ENCODE measurements at regions not wholly inside any gene's neighbourhood (a gene's known extent, or its start where the extent isn't known, plus 50 kb on each side); places are given as distances from the start of the nearest gene placed in this dataset.
"Not testable (repeated sequence)": the region's sequence is repeated elsewhere in the genome, so short reads cannot be mapped to it uniquely, and the experiment has no call there.

- ChIA-PET CTCF (interaction anchor here (4.9 kb wide), 1 partner anchor 8 kb away, joined by 27 read pairs; no protein-coding TSS in a partner anchor), POLR2A (no interaction called here)
- no peak overlapping the region for H3K4me3 ChIP-seq (ENCODE audit: low read depth, low read length)
- H3K27me3 ChIP-seq (ENCODE audit: control insufficient read depth, insufficient read depth, low read length), result no peaks in the 10 kb centered on the region
- TF ChIP-seq CTCF (IDR thresholded peaks at IDR 0.05; ENCODE audit: low read depth, low read length), result no peak
- no peak for DNase-seq (ENCODE audit: low read depth, low spot score)
- H3K27ac ChIP-seq (ENCODE audit: low read depth, low read length), result no peak overlapping the region
- H3K9me3 ChIP-seq (ENCODE audit: control insufficient read depth, insufficient read depth, low read length), result no peaks in the 10 kb centered on the region
Observed at GRCh38 chr6:137806914-137807682, 60.0 kb upstream of the TNFAIP3 start.

GRCh38 chr6:137808191-137808590 lies 58.9 kb upstream of the TNFAIP3 start:
- no peaks in the 10 kb centered on the region for H3K27me3 ChIP-seq (ENCODE audit: control insufficient read depth, insufficient read depth, low read length)
- H3K27ac ChIP-seq (ENCODE audit: low read depth, low read length), result no peak overlapping the region
- no peak overlapping the region for H3K4me3 ChIP-seq (ENCODE audit: low read depth, low read length)
- no peaks in the 10 kb centered on the region for H3K9me3 ChIP-seq (ENCODE audit: control insufficient read depth, insufficient read depth, low read length)
- DNase-seq (ENCODE audit: low read depth, low spot score), result no peak
- no peak for TF ChIP-seq CTCF (IDR thresholded peaks at IDR 0.05; ENCODE audit: low read depth, low read length)
- POLR2A ChIA-PET, result no interaction called here
- CTCF ChIA-PET, result interaction anchor here (4.9 kb wide), 1 partner anchor 9 kb away, joined by 27 read pairs; no protein-coding TSS in a partner anchor

GRCh38 chr6:137808836-137809315 lies 58.2 kb upstream of the TNFAIP3 start:
- Histone ChIP-seq H3K9me3 (ENCODE audit: control insufficient read depth, insufficient read depth, low read length) (no peaks in the 10 kb centered on the region), H3K4me3 (ENCODE audit: low read depth, low read length) (no peak overlapping the region), H3K27ac (ENCODE audit: low read depth, low read length) (no peak overlapping the region), H3K27me3 (ENCODE audit: control insufficient read depth, insufficient read depth, low read length) (no peaks in the 10 kb centered on the region)
- no peak for TF ChIP-seq CTCF (IDR thresholded peaks at IDR 0.05; ENCODE audit: low read depth, low read length)
- ChIA-PET CTCF (interaction anchor here (4.9 kb wide), 1 partner anchor 10 kb away, joined by 27 read pairs; no protein-coding TSS in a partner anchor), POLR2A (no interaction called here)
- no peak for DNase-seq (ENCODE audit: low read depth, low spot score)

GRCh38 chr6:137809895-137810553 lies 57.0 kb upstream of the TNFAIP3 start:
- H3K27ac ChIP-seq (ENCODE audit: low read depth, low read length); H3K27me3 ChIP-seq (ENCODE audit: control insufficient read depth, insufficient read depth, low read length); DNase-seq (ENCODE audit: low read depth, low spot score); H3K9me3 ChIP-seq (ENCODE audit: control insufficient read depth, insufficient read depth, low read length); POLR2A ChIA-PET; H3K4me3 ChIP-seq (ENCODE audit: low read depth, low read length): not testable (repeated sequence)
- CTCF ChIA-PET, result interaction anchor here (1.1 to 4.9 kb wide), 2 partner anchors 11 to 57 kb away, joined by 3 to 27 read pairs; no protein-coding TSS in a partner anchor

GRCh38 chr6:137810554-137811120 lies 56.4 kb upstream of the TNFAIP3 start:
- no peak for TF ChIP-seq CTCF (IDR thresholded peaks at IDR 0.05; ENCODE audit: low read depth, low read length)
- no peak for DNase-seq (ENCODE audit: low read depth, low spot score)
- POLR2A ChIA-PET, result no interaction called here
- H3K9me3 ChIP-seq (ENCODE audit: control insufficient read depth, insufficient read depth, low read length), result no peaks in the 10 kb centered on the region
- CTCF ChIA-PET, result interaction anchor here (1.1 to 4.9 kb wide), 2 partner anchors 12 to 56 kb away, joined by 3 to 27 read pairs; no protein-coding TSS in a partner anchor
- no peaks in the 10 kb centered on the region for H3K27me3 ChIP-seq (ENCODE audit: control insufficient read depth, insufficient read depth, low read length)
- no peak overlapping the region for H3K4me3 ChIP-seq (ENCODE audit: low read depth, low read length)
- no peak overlapping the region for H3K27ac ChIP-seq (ENCODE audit: low read depth, low read length)

All from AG04450 (cell line).